ENCODE measurements at regions not wholly inside any gene's neighbourhood (a gene's known extent, or its start where the extent isn't known, plus 50 kb on each side); places are given as distances from the start of the nearest gene placed in this dataset.
A peak's percentile ranks its signal among the peaks of the same experiment; 100 is the strongest.
"Not testable (repeated sequence)": the region's sequence is repeated elsewhere in the genome, so short reads cannot be mapped to it uniquely, and the experiment has no call there.

DNA sequence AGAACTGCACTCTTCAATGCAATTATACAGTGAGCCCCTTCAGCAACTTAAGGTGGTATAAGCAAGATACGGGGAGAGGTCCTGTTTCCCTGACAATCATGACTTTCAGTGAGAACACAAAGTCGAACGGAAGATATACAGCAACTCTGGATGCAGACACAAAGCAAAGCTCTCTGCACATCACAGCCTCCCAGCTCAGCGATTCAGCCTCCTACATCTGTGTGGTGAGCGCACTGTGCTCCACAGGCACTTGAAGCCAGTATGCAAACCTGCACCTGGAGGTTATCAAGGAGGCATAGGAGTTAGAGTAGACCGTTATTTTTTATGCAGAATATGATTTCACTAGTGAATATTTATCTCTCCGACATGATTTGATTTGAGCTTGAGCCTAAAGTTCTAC is 152.2 kb upstream of the OR4E1 start:
- WGBS, 2 donors: 62 to 67% methylated on average over 7 of the region's 7 CpGs

DNA sequence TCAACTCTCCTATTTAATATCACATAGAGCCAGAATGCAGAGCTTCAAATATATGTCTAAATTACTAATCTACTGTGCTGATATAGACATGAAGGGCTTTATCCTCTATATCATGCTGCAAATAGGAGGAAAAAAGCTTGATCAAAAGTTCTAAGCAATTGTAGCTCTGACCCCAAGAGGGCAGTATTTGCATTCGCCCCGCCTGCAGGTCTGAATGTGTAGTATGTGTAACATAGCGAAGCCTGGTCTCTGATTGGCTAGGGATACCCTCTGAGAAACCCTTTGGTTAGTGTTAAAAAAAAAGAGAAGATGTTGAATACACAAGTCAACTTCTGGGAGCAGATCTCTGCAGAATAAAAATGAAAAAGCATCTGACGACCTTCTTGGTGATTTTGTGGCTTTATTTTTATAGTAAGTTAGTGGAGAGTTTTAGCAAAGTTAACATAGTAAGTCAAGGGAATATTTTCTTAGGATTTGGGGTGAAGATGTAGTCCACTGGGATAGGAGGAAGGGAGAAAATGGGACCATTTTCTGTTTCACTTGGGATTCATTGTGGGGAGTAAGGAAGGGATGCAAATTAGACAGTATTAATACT is 151.6 kb upstream of the OR4E1 start:
- Histone ChIP-seq H3K9me3 (no peaks in the 10 kb centered on the region), H3K36me3 (ENCODE audit: low read depth, missing control alignments) (no peaks in the 10 kb centered on the region), H3K4me1 (no peaks in the 10 kb centered on the region), H3K27ac (no peak overlapping the region), H3K27me3 (no peaks in the 10 kb centered on the region), H3K4me3 (no peak overlapping the region)
- DNase-seq: no peak
- intact Hi-C loops (cut with DNase I; ENCODE audit: low total_unique reads): no loop called here
- TF ChIP-seq POLR2A (IDR thresholded peaks at IDR 0.05): no peak
- TF ChIP-seq, protein P1, sequence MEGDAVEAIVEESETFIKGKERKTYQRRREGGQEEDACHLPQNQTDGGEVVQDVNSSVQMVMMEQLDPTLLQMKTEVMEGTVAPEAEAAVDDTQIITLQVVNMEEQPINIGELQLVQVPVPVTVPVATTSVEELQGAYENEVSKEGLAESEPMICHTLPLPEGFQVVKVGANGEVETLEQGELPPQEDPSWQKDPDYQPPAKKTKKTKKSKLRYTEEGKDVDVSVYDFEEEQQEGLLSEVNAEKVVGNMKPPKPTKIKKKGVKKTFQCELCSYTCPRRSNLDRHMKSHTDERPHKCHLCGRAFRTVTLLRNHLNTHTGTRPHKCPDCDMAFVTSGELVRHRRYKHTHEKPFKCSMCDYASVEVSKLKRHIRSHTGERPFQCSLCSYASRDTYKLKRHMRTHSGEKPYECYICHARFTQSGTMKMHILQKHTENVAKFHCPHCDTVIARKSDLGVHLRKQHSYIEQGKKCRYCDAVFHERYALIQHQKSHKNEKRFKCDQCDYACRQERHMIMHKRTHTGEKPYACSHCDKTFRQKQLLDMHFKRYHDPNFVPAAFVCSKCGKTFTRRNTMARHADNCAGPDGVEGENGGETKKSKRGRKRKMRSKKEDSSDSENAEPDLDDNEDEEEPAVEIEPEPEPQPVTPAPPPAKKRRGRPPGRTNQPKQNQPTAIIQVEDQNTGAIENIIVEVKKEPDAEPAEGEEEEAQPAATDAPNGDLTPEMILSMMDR (IDR thresholded peaks at IDR 0.05): peak in 1 of 3 experiments; percentile 41
- 23 to 30% methylated on average over 4 of the region's 4 CpGs for WGBS, 2 donors

More for the DNA sequence above, 152.2 kb upstream of the OR4E1 start:
- no peaks in the 10 kb centered on the region for H3K36me3 ChIP-seq (ENCODE audit: low read depth, missing control alignments)
- intact Hi-C loops (cut with DNase I; ENCODE audit: low total_unique reads): no loop called here
- no peaks in the 10 kb centered on the region for H3K9me3 ChIP-seq
- no peaks in the 10 kb centered on the region for H3K27me3 ChIP-seq
- H3K4me1 ChIP-seq: no peaks in the 10 kb centered on the region
- no peak overlapping the region for H3K4me3 ChIP-seq
- TF ChIP-seq, protein P1 (IDR thresholded peaks at IDR 0.05): no peak
- no peak for TF ChIP-seq POLR2A (IDR thresholded peaks at IDR 0.05)
- no peak for DNase-seq
- no peak overlapping the region for H3K27ac ChIP-seq

DNA sequence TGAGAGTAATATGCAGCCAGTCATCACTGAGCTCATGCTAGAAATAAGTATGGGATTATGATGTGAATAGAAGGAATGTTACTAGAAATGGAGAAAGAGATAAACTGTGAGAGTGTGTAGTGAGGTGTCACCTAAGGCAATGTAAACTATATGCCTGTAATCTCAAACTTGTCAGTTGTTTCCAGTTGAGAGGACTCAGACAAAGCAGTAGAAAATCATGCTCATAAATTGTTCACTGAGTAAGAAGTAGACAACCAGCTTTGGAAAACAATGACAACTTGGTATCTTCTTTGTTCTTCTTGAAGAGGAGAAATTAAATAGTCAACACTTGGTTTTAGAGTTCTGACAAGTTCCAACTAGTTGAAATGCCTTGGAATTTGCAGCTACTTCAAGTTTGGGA is 148.5 kb upstream of the OR4E1 start:
- Histone ChIP-seq H3K27ac (no peak overlapping the region), H3K4me1 (no peaks in the 10 kb centered on the region), H3K4me3 (no peak overlapping the region), H3K27me3 (no peaks in the 10 kb centered on the region), H3K9me3 (no peaks in the 10 kb centered on the region), H3K36me3 (ENCODE audit: low read depth, missing control alignments) (no peaks in the 10 kb centered on the region)
- DNase-seq: no peak
- intact Hi-C loops (cut with DNase I; ENCODE audit: low total_unique reads): no loop called here
- TF ChIP-seq, protein P1 (IDR thresholded peaks at IDR 0.05): no peak
- no peak for TF ChIP-seq POLR2A (IDR thresholded peaks at IDR 0.05)

DNA sequence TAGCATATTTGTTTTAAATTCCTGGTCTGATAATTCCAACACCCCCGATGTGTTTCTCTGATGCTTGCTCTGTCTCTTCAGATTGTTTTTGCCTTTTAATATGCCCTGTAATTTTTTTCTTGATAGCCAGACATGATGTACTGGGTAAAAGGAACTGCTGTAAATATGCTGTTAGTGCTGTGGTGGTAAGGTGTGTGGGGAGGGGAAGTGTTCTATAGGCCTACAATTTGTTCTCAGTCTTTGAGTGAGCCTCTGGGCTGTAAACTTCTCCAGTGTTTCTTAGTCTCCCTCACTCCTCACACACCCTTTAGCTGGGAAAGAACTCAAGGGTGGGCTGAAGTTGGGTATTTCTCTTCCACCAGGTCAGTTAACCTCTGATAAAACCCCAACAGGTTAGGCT is 147.0 kb upstream of the OR4E1 start:
- no peak overlapping the region for H3K4me3 ChIP-seq
- H3K27me3 ChIP-seq: no peaks in the 10 kb centered on the region
- no peak for DNase-seq
- 0% methylated on average over 1 of the region's 1 CpG for WGBS, 2 donors
- TF ChIP-seq POLR2A (IDR thresholded peaks at IDR 0.05): no peak
- TF ChIP-seq, protein P1 (IDR thresholded peaks at IDR 0.05): no peak
- H3K36me3 ChIP-seq (ENCODE audit: low read depth, missing control alignments): no peaks in the 10 kb centered on the region
- H3K4me1 ChIP-seq: no peaks in the 10 kb centered on the region
- H3K9me3 ChIP-seq: no peaks in the 10 kb centered on the region
- intact Hi-C loops (cut with DNase I; ENCODE audit: low total_unique reads): no loop called here
- H3K27ac ChIP-seq: no peak overlapping the region

DNA sequence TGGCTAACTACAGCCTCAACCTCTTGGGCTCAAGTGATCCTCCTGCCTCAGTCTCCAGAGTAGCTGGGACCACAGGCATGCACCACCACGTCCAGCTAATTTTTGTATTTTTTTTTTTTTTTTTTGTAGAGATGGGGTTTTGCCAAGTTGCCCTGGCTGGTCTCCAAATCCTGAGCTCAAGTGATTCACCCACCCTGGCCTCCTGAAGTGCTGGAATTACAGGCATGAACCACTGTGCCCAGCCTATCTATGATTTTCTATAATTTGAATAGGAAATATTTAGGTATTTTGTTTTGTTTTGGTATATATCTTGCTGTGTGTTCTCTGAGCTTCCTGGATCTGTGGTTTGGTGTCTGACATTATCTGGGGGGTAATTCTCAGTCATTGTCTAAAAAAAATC is 146.3 kb upstream of the OR4E1 start:
- H3K9me3 ChIP-seq; H3K4me1 ChIP-seq; H3K27me3 ChIP-seq; DNase-seq; H3K36me3 ChIP-seq (ENCODE audit: low read depth, missing control alignments); H3K27ac ChIP-seq; H3K4me3 ChIP-seq; intact Hi-C loops (cut with DNase I; ENCODE audit: low total_unique reads): not testable (repeated sequence)
- 33 to 50% methylated on average over 1 of the region's 1 CpG for WGBS, 2 donors

DNA sequence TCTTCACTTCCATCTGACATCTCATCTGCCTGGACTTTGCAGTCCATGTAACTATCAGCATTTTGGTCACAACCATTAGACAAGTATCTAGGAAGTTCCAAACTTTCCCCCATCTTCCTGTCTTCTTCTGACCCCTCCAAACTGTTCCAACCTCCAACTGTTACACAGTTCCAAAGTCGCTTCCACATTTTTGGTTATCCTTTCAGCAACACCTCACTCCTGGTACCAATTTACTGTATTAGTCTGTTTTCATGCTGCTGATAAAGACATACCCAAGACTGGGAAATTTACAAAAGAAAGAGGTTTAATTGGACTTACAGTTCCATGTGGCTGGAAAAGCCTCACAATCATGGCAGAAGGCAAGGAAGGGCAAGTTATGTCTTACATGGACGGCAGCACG is 143.4 kb upstream of the OR4E1 start:
- 91 to 98% methylated on average over 3 of the region's 3 CpGs for WGBS, 2 donors
- H3K27me3 ChIP-seq; H3K4me3 ChIP-seq; H3K36me3 ChIP-seq (ENCODE audit: low read depth, missing control alignments); H3K4me1 ChIP-seq; intact Hi-C loops (cut with DNase I; ENCODE audit: low total_unique reads); H3K9me3 ChIP-seq; DNase-seq; H3K27ac ChIP-seq: not testable (repeated sequence)
